ENCODE measurements at regions not wholly inside any gene's neighbourhood (a gene's known extent, or its start where the extent isn't known, plus 50 kb on each side); places are given as distances from the start of the nearest gene placed in this dataset.

DNA sequence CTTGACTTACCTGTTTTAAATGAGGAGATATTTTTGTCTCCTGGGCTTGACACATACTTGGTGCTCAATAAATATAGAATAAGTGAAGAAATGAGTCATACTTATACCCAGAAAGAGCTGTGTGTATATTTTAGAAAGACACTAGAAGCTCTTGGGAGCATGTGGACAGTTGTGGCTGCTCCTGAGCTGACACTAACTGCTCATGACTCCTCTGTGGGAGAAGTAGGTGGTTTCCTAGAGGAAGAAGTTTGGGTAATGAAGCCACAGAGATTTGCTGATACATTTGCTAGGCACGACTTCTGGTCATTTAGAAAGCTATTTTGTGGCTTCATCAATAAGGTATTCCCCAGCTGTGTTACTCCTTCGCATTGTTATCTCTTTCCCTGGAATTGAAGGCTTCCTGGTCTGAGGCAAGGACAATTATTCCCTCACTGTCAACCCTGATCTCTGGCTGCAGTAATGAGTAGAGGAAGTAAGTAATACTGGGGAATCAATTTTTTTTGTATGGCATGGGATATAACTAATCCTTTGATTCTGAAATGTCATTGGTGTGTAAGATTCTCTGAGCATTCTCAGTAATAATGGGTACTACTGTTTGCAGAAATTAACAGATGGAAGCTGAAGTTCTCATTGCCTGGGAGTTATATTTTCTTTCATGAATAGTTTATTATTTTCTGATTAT, 79.6 kb upstream of the DCBLD2 start:
- Mint-ChIP-seq H3K9me3 (no peaks in the 10 kb centered on the region), H3K36me3 (ENCODE audit: insufficient read depth in 2 of 2) (no peaks in the 10 kb centered on the region), H3K27me3 (ENCODE audit: low read depth) (peaks cover 44% of the 10 kb centered on the region), H3K27ac (no peak overlapping the region), H3K4me3 (no peak overlapping the region), H3K4me1 (ENCODE audit: low read depth) (peaks cover 16% of the 10 kb centered on the region)
- ATAC-seq (replicated peaks in 1 of 2) (peak; percentile 62 to 79), DNase-seq (peak in 1 of 2 donors; percentile 2)

DNA sequence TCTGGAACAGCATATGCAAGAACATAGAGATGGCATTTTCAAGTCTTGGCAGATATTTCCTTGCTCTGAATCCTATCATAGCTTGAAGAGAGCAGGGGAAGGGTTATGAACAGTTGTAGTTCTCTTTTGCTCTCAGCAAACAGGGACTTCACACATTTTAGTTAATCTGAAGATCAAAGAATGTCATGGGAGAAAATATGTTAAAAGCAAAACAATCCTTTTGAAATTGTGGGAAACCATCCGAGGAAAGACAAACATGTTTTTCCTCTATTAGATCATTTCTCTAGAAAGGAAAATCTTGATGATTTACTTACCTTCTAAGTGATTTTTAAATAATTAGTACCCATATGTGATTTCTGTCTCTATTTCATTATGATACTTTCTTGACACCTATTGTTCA, 77.8 kb upstream of the DCBLD2 start:
- no peak for DNase-seq
- Mint-ChIP-seq H3K9me3 (peaks cover 2% of the 10 kb centered on the region in 2 donors), H3K4me1 (ENCODE audit: low read depth) (peaks cover 16% of the 10 kb centered on the region), H3K27me3 (ENCODE audit: low read depth) (peaks cover 55% of the 10 kb centered on the region), H3K27ac (no peak overlapping the region), H3K36me3 (ENCODE audit: insufficient read depth in 2 of 2) (peaks cover 1 to 4% of the 10 kb centered on the region in 2 donors), H3K4me3 (no peak overlapping the region)
- ATAC-seq (replicated peaks in 1 of 2), result no peak

DNA sequence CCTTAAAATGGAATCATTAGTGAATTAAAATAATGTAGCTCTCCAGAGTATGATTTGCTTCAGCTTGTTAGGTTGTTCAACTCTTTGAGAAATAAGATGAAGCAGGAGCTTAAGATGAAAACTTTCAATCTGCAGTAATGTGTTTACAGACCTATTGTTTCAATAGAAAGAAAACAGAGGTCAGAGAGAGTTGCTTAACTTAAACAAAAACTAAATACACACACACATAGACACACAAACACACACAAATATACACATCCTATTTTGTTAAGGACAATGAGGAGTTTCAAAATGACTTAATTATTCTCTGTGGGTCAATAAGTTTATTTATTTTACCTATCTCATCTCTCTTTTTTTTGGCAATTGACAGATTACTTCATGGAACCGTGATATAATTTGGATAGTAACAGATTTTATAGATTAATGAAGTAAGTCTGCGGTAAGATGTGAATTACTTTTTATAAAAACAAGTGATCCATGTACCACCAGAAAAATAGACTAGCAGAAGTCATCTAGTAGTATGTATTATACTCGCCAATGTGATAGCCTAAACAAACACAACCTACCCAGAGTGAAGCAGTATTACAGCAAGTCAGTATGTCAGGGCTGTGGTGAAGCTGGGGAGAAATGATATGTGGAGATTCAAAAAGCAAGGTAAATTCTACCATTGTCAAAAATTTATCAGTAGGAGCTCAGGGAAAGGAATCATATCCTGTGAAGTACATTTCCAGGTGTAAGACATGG, 76.7 kb upstream of the DCBLD2 start:
- peaks cover 2% of the 10 kb centered on the region in 2 donors for H3K9me3 Mint-ChIP-seq
- H3K27ac Mint-ChIP-seq, result no peak overlapping the region
- H3K36me3 Mint-ChIP-seq (ENCODE audit: insufficient read depth in 2 of 2), result peaks cover 1 to 4% of the 10 kb centered on the region in 2 donors
- H3K4me3 Mint-ChIP-seq, result no peak overlapping the region
- no peak for DNase-seq
- H3K4me1 Mint-ChIP-seq (ENCODE audit: low read depth), result peaks cover 16% of the 10 kb centered on the region
- ATAC-seq (replicated peaks in 1 of 2), result no peak
- peaks cover 51% of the 10 kb centered on the region for H3K27me3 Mint-ChIP-seq (ENCODE audit: low read depth)

DNA sequence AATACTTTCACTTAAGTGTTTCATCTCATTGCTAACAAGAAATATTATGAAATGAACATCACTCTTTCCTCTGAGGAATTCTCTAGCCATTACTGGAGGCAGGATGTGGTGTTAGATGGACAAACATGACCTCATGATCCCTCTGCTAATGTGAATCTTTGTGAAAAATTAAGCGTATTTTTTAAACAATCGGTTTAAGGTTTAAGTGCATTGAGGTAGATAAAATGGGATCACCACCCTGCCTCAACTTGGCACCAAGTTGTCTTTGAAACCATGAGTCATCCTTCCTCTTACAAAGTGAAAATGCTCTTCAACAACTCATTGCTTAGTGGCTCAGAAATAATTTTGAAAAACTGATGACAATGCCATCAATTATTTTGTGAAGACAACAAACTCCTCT, 76.0 kb upstream of the DCBLD2 start:
- ATAC-seq (replicated peaks in 1 of 2) (no peak), DNase-seq (no peak)
- peaks cover 16% of the 10 kb centered on the region for H3K4me1 Mint-ChIP-seq (ENCODE audit: low read depth)
- H3K27ac Mint-ChIP-seq, result no peak overlapping the region
- H3K4me3 Mint-ChIP-seq, result no peak overlapping the region
- H3K36me3 Mint-ChIP-seq (ENCODE audit: insufficient read depth in 2 of 2), result peaks cover 1 to 4% of the 10 kb centered on the region in 2 donors
- H3K9me3 Mint-ChIP-seq, result peaks cover 2 to 5% of the 10 kb centered on the region in 2 donors
- H3K27me3 Mint-ChIP-seq (ENCODE audit: low read depth), result peaks cover 44% of the 10 kb centered on the region

DNA sequence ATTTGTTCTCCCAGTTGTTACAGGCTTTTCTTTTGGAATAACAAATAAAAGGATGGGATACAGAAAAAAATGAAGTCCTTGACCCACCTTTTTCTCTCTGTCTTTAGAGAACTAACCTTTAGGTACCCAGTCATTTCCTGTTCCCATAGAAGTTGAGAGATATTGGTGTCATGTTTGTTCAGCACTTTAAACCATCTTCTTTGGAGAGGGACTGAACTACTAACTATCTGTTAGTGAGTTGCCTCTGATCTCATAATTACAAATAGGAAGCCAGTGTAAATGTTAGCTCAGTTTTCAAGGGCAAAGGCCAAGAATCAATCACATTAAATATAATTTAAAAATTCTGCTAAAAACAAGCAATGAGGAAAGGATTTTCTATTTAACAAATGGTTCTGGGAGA, 72.9 kb upstream of the DCBLD2 start:
- Mint-ChIP-seq H3K4me3 (no peak overlapping the region), H3K36me3 (ENCODE audit: insufficient read depth in 2 of 2) (peaks cover 1 to 4% of the 10 kb centered on the region in 2 donors), H3K27ac (no peak overlapping the region), H3K9me3 (peaks cover 3 to 5% of the 10 kb centered on the region in 2 donors), H3K27me3 (ENCODE audit: low read depth) (peaks cover 30% of the 10 kb centered on the region), H3K4me1 (ENCODE audit: low read depth) (peaks cover 28% of the 10 kb centered on the region)
- DNase-seq (no peak), ATAC-seq (replicated peaks in 1 of 2) (no peak)

DNA sequence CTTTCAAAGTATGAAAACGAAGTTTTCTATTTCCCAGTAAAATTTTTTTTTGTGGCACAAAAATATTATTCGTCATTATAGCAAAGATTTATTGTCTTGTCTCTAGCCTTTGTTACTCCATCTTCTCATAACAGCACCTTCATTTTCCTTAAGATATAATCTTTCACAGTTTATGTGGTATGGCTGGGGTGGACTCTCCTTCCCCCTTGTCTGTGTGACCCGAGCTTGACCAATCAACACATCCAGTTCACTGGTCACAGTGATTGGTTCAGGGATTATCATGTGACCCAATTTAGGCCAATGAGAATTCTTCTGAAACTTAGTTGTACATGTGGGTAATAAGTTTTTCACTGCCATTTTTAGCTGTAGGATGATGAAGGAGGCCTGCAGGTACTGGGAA, 71.2 kb upstream of the DCBLD2 start:
- H3K27ac Mint-ChIP-seq, result no peak overlapping the region

DNA sequence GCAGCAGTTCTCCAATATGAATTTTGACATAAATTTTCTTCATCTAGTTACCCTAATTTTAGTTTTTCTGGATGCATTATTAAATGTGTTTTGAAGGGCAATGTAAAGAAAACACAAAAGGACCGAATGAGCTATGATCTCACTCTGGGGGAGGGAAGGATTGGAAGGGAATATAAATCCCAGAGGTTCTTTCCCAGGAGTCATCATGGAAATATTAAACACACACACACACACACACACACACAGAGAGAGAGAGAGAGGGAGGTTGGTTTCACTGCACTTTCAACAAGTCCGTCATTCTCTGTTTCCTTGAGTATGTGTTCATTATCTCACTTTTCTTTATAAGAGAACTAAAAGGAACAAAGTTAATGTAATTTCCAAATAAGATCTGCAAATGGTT, 70.7 kb upstream of the DCBLD2 start:
- peaks cover 17% of the 10 kb centered on the region for H3K27me3 Mint-ChIP-seq (ENCODE audit: low read depth)
- no peak for ATAC-seq (replicated peaks in 1 of 2)
- no peak overlapping the region for H3K27ac Mint-ChIP-seq
- H3K36me3 Mint-ChIP-seq (ENCODE audit: insufficient read depth in 2 of 2), result peaks cover 1 to 4% of the 10 kb centered on the region in 2 donors
- peaks cover 19% of the 10 kb centered on the region for H3K4me1 Mint-ChIP-seq (ENCODE audit: low read depth)
- no peak overlapping the region for H3K4me3 Mint-ChIP-seq
- peaks cover 5% of the 10 kb centered on the region in 2 donors for H3K9me3 Mint-ChIP-seq
- DNase-seq, result no peak

More for the DNA sequence above, 71.2 kb upstream of the DCBLD2 start:
- peaks cover 1 to 4% of the 10 kb centered on the region in 2 donors for H3K36me3 Mint-ChIP-seq (ENCODE audit: insufficient read depth in 2 of 2)
- H3K4me1 Mint-ChIP-seq (ENCODE audit: low read depth), result peaks cover 22% of the 10 kb centered on the region
- no peak overlapping the region for H3K4me3 Mint-ChIP-seq
- DNase-seq (no peak), ATAC-seq (replicated peaks in 1 of 2) (no peak)
- peaks cover 3 to 5% of the 10 kb centered on the region in 2 donors for H3K9me3 Mint-ChIP-seq
- H3K27me3 Mint-ChIP-seq (ENCODE audit: low read depth), result peaks cover 17% of the 10 kb centered on the region

DNA sequence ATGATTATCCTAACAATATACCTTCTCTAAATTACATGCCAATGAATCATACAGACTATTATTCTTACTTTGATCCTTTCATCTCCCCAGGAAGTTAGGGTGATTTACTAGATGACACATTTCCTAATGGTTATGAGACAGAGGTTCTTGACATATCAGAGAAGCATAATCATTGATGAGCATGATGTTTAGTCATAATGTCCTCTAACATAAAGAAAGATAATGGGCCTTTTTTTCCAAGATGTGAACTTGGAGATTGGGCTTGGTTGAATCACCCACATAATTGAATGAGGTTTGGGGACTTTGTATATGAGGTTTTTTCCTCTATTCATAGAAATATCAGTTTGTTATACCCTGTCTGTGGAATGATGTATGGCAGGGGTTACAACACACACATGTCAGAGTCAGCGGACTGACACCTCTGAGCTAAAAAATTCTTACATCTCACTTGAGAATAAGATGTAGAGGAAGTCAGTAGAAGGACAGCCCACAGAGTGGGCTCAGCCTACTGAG, 69.7 kb upstream of the DCBLD2 start:
- no peak overlapping the region for H3K27ac Mint-ChIP-seq
- ATAC-seq (replicated peaks in 1 of 2), result peak; percentile 93 to 94

DNA sequence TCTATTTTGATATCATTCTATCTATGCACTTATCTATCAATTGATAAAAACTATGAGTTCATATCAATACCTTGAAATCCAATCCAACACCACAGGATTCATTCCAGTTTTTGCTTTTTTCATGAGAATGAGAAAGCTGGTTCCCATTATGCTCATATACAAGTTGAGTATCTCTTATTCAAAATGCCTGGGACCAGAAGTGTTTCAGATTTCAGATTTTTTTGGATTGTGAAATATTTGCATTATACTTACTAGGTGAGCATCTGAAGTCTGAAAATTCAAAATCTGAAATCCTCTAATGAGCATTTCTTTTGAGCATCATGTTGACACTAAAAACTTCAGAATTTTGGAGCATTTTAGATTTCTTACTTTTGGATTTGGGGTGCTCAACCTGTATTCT, 67.8 kb upstream of the DCBLD2 start:
- H3K4me3 Mint-ChIP-seq, result no peak overlapping the region

More for the DNA sequence above, 69.7 kb upstream of the DCBLD2 start:
- no peak overlapping the region for H3K4me3 Mint-ChIP-seq
- peaks cover 1 to 4% of the 10 kb centered on the region in 2 donors for H3K36me3 Mint-ChIP-seq (ENCODE audit: insufficient read depth in 2 of 2)
- peaks cover 5 to 7% of the 10 kb centered on the region in 2 donors for H3K9me3 Mint-ChIP-seq
- peaks cover 13% of the 10 kb centered on the region for H3K27me3 Mint-ChIP-seq (ENCODE audit: low read depth)
- peaks cover 27% of the 10 kb centered on the region for H3K4me1 Mint-ChIP-seq (ENCODE audit: low read depth)
- DNase-seq, result no peak

DNA sequence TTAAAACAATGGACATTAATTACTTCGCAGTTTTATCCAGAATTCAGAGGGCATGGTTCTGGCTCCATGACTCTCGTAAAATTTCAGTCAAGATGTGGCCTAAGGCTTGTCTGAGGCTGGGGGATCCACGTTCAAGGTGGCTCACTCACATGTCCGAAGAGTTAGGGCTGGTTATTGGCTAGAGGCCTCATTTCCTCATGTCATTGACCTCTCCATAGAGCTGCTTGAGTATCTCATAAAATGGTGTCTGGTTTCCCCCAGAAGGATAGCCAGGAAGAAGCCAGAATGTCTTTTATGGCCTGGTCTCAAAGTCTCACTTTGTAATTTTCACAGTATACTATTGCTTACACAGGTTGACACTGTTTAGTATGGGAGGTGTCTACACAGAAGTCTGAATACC, 67.3 kb upstream of the DCBLD2 start:
- no peak for ATAC-seq (replicated peaks in 1 of 2)
- peaks cover 3 to 5% of the 10 kb centered on the region in 2 donors for H3K9me3 Mint-ChIP-seq
- H3K27ac Mint-ChIP-seq, result no peak overlapping the region
- H3K4me1 Mint-ChIP-seq (ENCODE audit: low read depth), result peaks cover 27% of the 10 kb centered on the region
- no peaks in the 10 kb centered on the region for H3K36me3 Mint-ChIP-seq (ENCODE audit: insufficient read depth in 2 of 2)
- peaks cover 13% of the 10 kb centered on the region for H3K27me3 Mint-ChIP-seq (ENCODE audit: low read depth)
- no peak overlapping the region for H3K4me3 Mint-ChIP-seq
- DNase-seq, result no peak

More for the DNA sequence above, 67.8 kb upstream of the DCBLD2 start:
- Mint-ChIP-seq H3K9me3 (peaks cover 3 to 5% of the 10 kb centered on the region in 2 donors), H3K27ac (no peak overlapping the region), H3K36me3 (ENCODE audit: insufficient read depth in 2 of 2) (no peaks in the 10 kb centered on the region), H3K27me3 (ENCODE audit: low read depth) (peaks cover 8% of the 10 kb centered on the region), H3K4me1 (ENCODE audit: low read depth) (peaks cover 27% of the 10 kb centered on the region)
- DNase-seq (no peak), ATAC-seq (replicated peaks in 1 of 2) (no peak)

DNA sequence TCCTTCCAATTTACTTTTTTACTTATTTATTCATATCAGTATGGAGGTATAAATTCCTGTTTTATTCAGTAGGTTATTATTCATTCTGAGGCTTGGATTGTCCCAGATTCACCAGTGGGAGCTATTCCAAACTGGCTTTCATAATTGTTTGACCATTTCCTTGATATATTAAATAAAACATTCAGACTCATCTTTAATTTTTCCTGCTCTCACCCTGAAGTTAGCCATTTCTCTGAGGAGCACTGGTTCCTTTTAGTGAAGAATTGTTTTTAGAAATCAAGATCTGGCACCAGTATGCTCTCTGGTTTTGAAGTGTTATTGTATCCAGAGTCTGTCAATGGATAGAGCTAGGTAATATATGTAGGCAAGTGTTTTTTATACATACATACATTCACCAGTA, 66.9 kb upstream of the DCBLD2 start:
- Mint-ChIP-seq H3K36me3 (ENCODE audit: insufficient read depth in 2 of 2) (no peaks in the 10 kb centered on the region), H3K4me3 (no peak overlapping the region)
- ATAC-seq (replicated peaks in 1 of 2), result no peak

DNA sequence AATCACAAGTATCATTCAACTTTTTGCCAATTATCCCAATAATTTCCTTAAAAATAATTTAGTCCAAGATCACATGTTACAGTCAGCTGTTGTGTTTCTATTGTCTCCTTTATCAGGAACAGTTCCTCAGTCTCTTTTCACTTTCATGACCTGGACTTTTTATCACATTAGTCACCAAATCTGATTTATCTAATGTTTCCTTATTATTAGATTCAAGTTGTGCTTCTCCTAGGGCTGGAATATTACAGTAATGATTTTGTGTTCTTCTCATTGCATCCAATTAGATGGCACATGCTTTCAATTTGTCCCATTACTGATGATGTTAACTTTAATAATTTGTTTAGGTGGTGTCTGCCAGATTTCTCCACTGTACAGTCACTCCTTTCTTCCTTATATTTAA, 66.3 kb upstream of the DCBLD2 start:
- peaks cover 27% of the 10 kb centered on the region for H3K4me1 Mint-ChIP-seq (ENCODE audit: low read depth)
- peaks cover under 1 to 5% of the 10 kb centered on the region in 2 donors for H3K9me3 Mint-ChIP-seq
- no peak for DNase-seq
- no peaks in the 10 kb centered on the region for H3K36me3 Mint-ChIP-seq (ENCODE audit: insufficient read depth in 2 of 2)
- no peak overlapping the region for H3K4me3 Mint-ChIP-seq
- H3K27ac Mint-ChIP-seq, result no peak overlapping the region
- H3K27me3 Mint-ChIP-seq (ENCODE audit: low read depth), result peaks cover 14% of the 10 kb centered on the region
- ATAC-seq (replicated peaks in 1 of 2), result no peak

More for the DNA sequence above, 66.9 kb upstream of the DCBLD2 start:
- peaks cover 3 to 5% of the 10 kb centered on the region in 2 donors for H3K9me3 Mint-ChIP-seq
- H3K27ac Mint-ChIP-seq, result no peak overlapping the region
- DNase-seq, result no peak
- peaks cover 14% of the 10 kb centered on the region for H3K27me3 Mint-ChIP-seq (ENCODE audit: low read depth)
- peaks cover 27% of the 10 kb centered on the region for H3K4me1 Mint-ChIP-seq (ENCODE audit: low read depth)

DNA sequence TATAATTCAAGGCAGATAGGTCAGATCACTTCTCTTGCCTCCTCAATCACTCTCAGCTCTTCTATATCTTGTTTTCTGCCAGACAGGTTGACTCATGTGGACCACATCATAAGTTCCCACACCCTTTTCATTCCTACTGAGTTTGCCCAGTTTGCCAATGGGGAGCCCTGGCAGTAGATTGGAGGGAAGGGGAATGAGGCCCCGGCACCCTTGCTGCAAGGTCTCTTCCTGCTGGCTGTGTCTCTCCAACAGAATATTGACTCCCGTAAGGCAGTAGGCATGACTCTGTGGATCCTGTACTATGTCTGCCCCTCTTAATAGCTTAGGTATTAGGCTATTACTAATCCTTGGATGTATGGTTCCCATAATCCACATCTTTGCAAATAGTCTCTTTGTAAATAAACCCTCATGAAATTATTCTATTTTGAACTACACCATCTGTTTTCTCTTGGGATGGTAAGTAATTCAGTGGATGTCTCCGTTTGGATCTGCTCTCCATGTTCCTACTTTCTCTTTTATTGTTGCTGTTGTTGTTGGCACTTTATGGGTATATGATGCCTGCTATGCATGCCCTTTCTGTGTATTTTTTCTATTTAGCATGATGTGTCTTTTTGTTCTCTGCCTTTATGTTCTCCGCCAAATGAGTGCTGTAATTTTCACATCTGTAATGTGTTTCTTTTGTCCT, 65.5 kb upstream of the DCBLD2 start:
- Mint-ChIP-seq H3K36me3 (ENCODE audit: insufficient read depth in 2 of 2) (no peaks in the 10 kb centered on the region), H3K27ac (no peak overlapping the region), H3K4me1 (ENCODE audit: low read depth) (peaks cover 26% of the 10 kb centered on the region), H3K9me3 (peaks cover 0 to 5% of the 10 kb centered on the region in 2 donors), H3K4me3 (no peak overlapping the region), H3K27me3 (ENCODE audit: low read depth) (peaks cover 14% of the 10 kb centered on the region)
- ATAC-seq (replicated peaks in 1 of 2) (no peak), DNase-seq (no peak)

Data from activated T-cell treated with anti-CD3 and anti-CD28 coated beads, Interleukin-2, amount 50 U/mL, for 72 hours (primary cell).